HCT116 (cell line): ENCODE measurements at regions not wholly inside any gene's neighbourhood (a gene's known extent, or its start where the extent isn't known, plus 50 kb on each side); places are given as distances from the start of the nearest gene placed in this dataset.

Experiments
- ATAC-seq: fragments of 200-7000 bp; cut with Tn5 transposase; 2 replicates; pipeline ENCODE4 v1.9.1; 2020; ENCODE audit warnings: mild to moderate bottlenecking, moderate library complexity
- BruUV-seq: library from RNA; stranded (reverse); fragments of 400-500 nt; replicated peaks from 2 replicates; lab custom pipeline; 2021; lab: Mats Ljungman, UMichigan
- CTCF ChIA-PET: fragments of 300-600 bp; sonication (Branson Sonifier 250); formaldehyde crosslinking; loops from one replicate; lab custom pipeline; 2021; ENCODE audit warnings: antibody characterized with exemption; lab: Charles Lee
- POLR2A ChIA-PET: fragments of 300-600, 350-600 bp; sonication (Branson Sonifier 250); formaldehyde crosslinking; loops from one replicate; lab custom pipeline; 2021; ENCODE audit warnings: antibody characterized with exemption; lab: Charles Lee
- RAD21 ChIA-PET, 2 experiments: fragments of 300-600 bp; sonication (Branson Sonifier 250); formaldehyde crosslinking; loops; one replicate each; lab custom pipeline; 2023; ENCODE audit warnings: low total read pairs in 2 of 2; ENCODE audit not compliant: uncharacterized antibody in 2 of 2, unreplicated experiment in 2 of 2, low non-redundant PET in 1 of 2; lab: Charles Lee
- DNase-seq: peaks from one replicate; pipeline ENCODE4 v3.0.0-alpha.2; 2010; ENCODE audit warnings: low read depth, low spot score
- H2AFZ ChIP-seq: fragments of 200-600 bp; shearing (Covaris generic), sonication (generic); 2 replicates; pipeline ENCODE4 v1.6.1; 2017; ENCODE audit warnings: low read depth, mixed run types, mixed read lengths, antibody characterized with exemption, low read length; ENCODE audit not compliant: poor library complexity, severe bottlenecking
- H3K27ac ChIP-seq: 2 replicates; pipeline ENCODE4 v1.5.1; 2012; ENCODE audit warnings: low read depth, low read length
- H3K27me3 ChIP-seq: fragments of 200-600 bp; sonication (generic); 2 replicates; pipeline ENCODE4 v1.6.1; 2016; ENCODE audit warnings: mixed run types, low read length, mixed read lengths; ENCODE audit not compliant: insufficient read depth
- H3K36me3 ChIP-seq, 2 experiments: fragments of 200-500 bp in 1 of 2; fragments of 200-600 bp in 1 of 2; sonication (Bioruptor generic) in 1 of 2; sonication (generic) in 1 of 2; 2 replicates each; pipeline versions ENCODE4 v1.5.1 to v1.6.1; 2014 to 2016; ENCODE audit warnings: low read length in 2 of 2, inconsistent platforms in 1 of 2, mixed read lengths in 1 of 2, mixed run types in 1 of 2; ENCODE audit not compliant: insufficient read depth in 2 of 2, control insufficient read depth in 1 of 2
- H3K4me1 ChIP-seq, 2 experiments: fragments of 200-600 bp in 1 of 2; sonication (generic) in 1 of 2; 2 replicates each; pipeline versions ENCODE4 v1.5.1 to v1.6.1; 2012 to 2017; ENCODE audit warnings: low read length in 2 of 2, inconsistent platforms in 1 of 2, mild to moderate bottlenecking in 1 of 2, mixed read lengths in 1 of 2, mixed run types in 1 of 2, moderate library complexity in 1 of 2; ENCODE audit not compliant: insufficient read depth in 2 of 2, control insufficient read depth in 1 of 2
- H3K4me2 ChIP-seq: fragments of 200-600 bp; sonication (generic); 2 replicates; pipeline ENCODE4 v1.6.1; 2017; ENCODE audit warnings: mixed run types, low read length, mixed read lengths
- H3K4me3 ChIP-seq, 2 experiments: fragments of 200-600 bp in 1 of 2; sonication (generic) in 1 of 2; replicated peaks in 1 of 2; 2 replicates each; pipeline ENCODE4 v1.5.1; 2011 to 2016; ENCODE audit warnings: low read length in 2 of 2, control low read depth in 1 of 2, low read depth in 1 of 2, mild to moderate bottlenecking in 1 of 2, mixed read lengths in 1 of 2, mixed run types in 1 of 2
- H3K79me2 ChIP-seq: fragments of 200-600 bp; sonication (generic); 2 replicates; pipeline ENCODE4 v1.6.1; 2017; ENCODE audit warnings: mild to moderate bottlenecking, mixed run types, low read length, moderate library complexity, mixed read lengths; ENCODE audit not compliant: insufficient read depth
- H3K9ac ChIP-seq: fragments of 200-600 bp; sonication (generic); 2 replicates; pipeline ENCODE4 v1.6.1; 2016; ENCODE audit warnings: low read length, mixed read lengths
- H3K9me2 ChIP-seq: fragments of 200-600 bp; sonication (generic), shearing (Covaris generic); 2 replicates; pipeline ENCODE4 v1.6.1; 2017; ENCODE audit warnings: mixed run types, mild to moderate bottlenecking, moderate library complexity; ENCODE audit not compliant: insufficient read depth
- H3K9me3 ChIP-seq, 2 experiments: fragments of 200-500 bp in 1 of 2; fragments of 200-600 bp in 1 of 2; sonication (Bioruptor generic) in 1 of 2; sonication (generic) in 1 of 2; 2 replicates each; pipeline ENCODE4 v1.6.1; 2014 to 2017; ENCODE audit warnings: low read length in 2 of 2, mixed read lengths in 2 of 2, inconsistent platforms in 1 of 2, low read depth in 1 of 2, mild to moderate bottlenecking in 1 of 2, mixed run types in 1 of 2, moderate library complexity in 1 of 2; ENCODE audit not compliant: control insufficient read depth in 1 of 2, insufficient read depth in 1 of 2
- H4K20me1 ChIP-seq: fragments of 200-600 bp; sonication (generic), shearing (Covaris generic); 2 replicates; pipeline ENCODE4 v1.6.1; 2017; ENCODE audit warnings: mixed run types, mild to moderate bottlenecking, moderate library complexity; ENCODE audit not compliant: insufficient read depth
- CBX3 ChIP-seq: IDR thresholded peaks from 2 replicates; pipeline ENCODE4 v1.6.1; 2012; ENCODE audit warnings: low read depth
- CEBPB ChIP-seq: IDR thresholded peaks from 2 replicates; pipeline ENCODE4 v1.6.1; 2012; ENCODE audit warnings: low read depth
- CTCF ChIP-seq, 3 experiments: fragments of 200-600 bp in 1 of 3; sonication (generic) in 1 of 3; IDR thresholded peaks in 2 of 3; conservative IDR thresholded peaks in 1 of 3; 2 replicates each; pipeline ENCODE4 v1.5.1; 2012 to 2017; ENCODE audit warnings: low read depth in 2 of 3, low read length in 2 of 3, antibody characterized with exemption in 1 of 3, borderline replicate concordance in 1 of 3, control low read depth in 1 of 3, mild to moderate bottlenecking in 1 of 3, mixed read lengths in 1 of 3, mixed run types in 1 of 3, moderate library complexity in 1 of 3; ENCODE audit not compliant: insufficient read depth in 1 of 3
- EGR1 ChIP-seq: IDR thresholded peaks from 2 replicates; pipeline ENCODE4 v1.6.1; 2012; ENCODE audit warnings: low read depth
- EZH2 ChIP-seq: fragments of 200-600 bp; sonication (generic); IDR thresholded peaks from 2 replicates; pipeline ENCODE4 v1.6.1; 2017; ENCODE audit warnings: antibody characterized with exemption, mixed run types
- FOSL1 ChIP-seq: IDR thresholded peaks from 2 replicates; pipeline ENCODE4 v1.6.1; 2012; ENCODE audit warnings: low read depth
- MAX ChIP-seq: IDR thresholded peaks from 2 replicates; pipeline ENCODE4 v1.6.1; 2012
- POLR2A ChIP-seq: IDR thresholded peaks from 2 replicates; pipeline ENCODE4 v1.7.0; 2011; ENCODE audit warnings: borderline replicate concordance; ENCODE audit not compliant: insufficient read depth, insufficient read length; ENCODE audit errors: extremely low read depth
- SIN3A ChIP-seq: IDR thresholded peaks from 2 replicates; pipeline ENCODE4 v1.6.1; 2012; ENCODE audit warnings: low read depth
- SP1 ChIP-seq: IDR thresholded peaks from 2 replicates; pipeline ENCODE4 v1.6.1; 2012; ENCODE audit warnings: low read depth
- TCF7L2 ChIP-seq: IDR thresholded peaks from 2 replicates; pipeline ENCODE4 v1.7.0; 2011; ENCODE audit warnings: borderline replicate concordance, inconsistent platforms; ENCODE audit not compliant: insufficient read depth, insufficient read length; ENCODE audit errors: extremely low read depth
- YY1 ChIP-seq: IDR thresholded peaks from 2 replicates; pipeline ENCODE4 v1.6.1; 2011; ENCODE audit warnings: low read length, low read depth, moderate library complexity, mild to moderate bottlenecking; ENCODE audit not compliant: insufficient replicate concordance; ENCODE audit errors: extremely low read depth
- intact Hi-C: fragments of 100-400 bp; cut with micrococcal nuclease; formaldehyde crosslinking; loops from 2 replicates; pipeline ENCODE4 v1.10.0; 2022
- TF ChIP-seq, protein P1 (sequence below): IDR thresholded peaks from 2 replicates; pipeline ENCODE4 v1.6.1; 2012; ENCODE audit warnings: low read depth

- H3K27ac ChIP-seq, result no peak overlapping the region
- TF ChIP-seq CEBPB (no peak), EZH2 (no peak), YY1 (no peak)
- H3K9me3 ChIP-seq, result no peaks in the 10 kb centered on the region
- peaks cover 0 to under 1% of the 10 kb centered on the region in 2 experiments; a peak in 1 of 4 replicates for H3K4me1 ChIP-seq
- no TSS peak for BruUV-seq
- no peak for DNase-seq
- no peak for ATAC-seq
- H4K20me1 ChIP-seq, result no peaks in the 10 kb centered on the region
- no peaks in the 10 kb centered on the region for H3K27me3 ChIP-seq
- POLR2A ChIA-PET, result no interaction called here
- RAD21 ChIA-PET, result no interaction called here
- H2AFZ ChIP-seq, result no peak overlapping the region
- intact Hi-C loops, result no loop called here
- CTCF ChIA-PET, result no interaction called here
- no peak overlapping the region for H3K4me3 ChIP-seq
- H3K36me3 ChIP-seq, result no peaks in the 10 kb centered on the region
- no peak overlapping the region for H3K9ac ChIP-seq
- no peaks in the 10 kb centered on the region for H3K9me2 ChIP-seq
- H3K79me2 ChIP-seq, result no peaks in the 10 kb centered on the region
- H3K4me2 ChIP-seq, result no peak overlapping the region
Observed at GRCh38 chr2:39508198-39508597, 71.1 kb upstream of the MAP4K3 start.

GRCh38 chr2:39510140-39510539, 73.1 kb upstream of the MAP4K3 start:
- no peak overlapping the region for H2AFZ ChIP-seq
- ATAC-seq, result no peak
- no peaks in the 10 kb centered on the region for H4K20me1 ChIP-seq
- H3K4me2 ChIP-seq, result no peak overlapping the region
- H3K4me3 ChIP-seq, result no peak overlapping the region
- H3K9ac ChIP-seq, result no peak overlapping the region
- no peaks in the 10 kb centered on the region for H3K9me2 ChIP-seq
- no peaks in the 10 kb centered on the region for H3K9me3 ChIP-seq
- H3K27me3 ChIP-seq, result no peaks in the 10 kb centered on the region
- no peaks in the 10 kb centered on the region for H3K36me3 ChIP-seq
- peaks cover 0 to 11% of the 10 kb centered on the region in 2 experiments; a peak in 2 of 4 replicates for H3K4me1 ChIP-seq
- no peak overlapping the region for H3K27ac ChIP-seq
- ChIA-PET RAD21 (no interaction called here), POLR2A (no interaction called here), CTCF (no interaction called here)
- no TSS peak for BruUV-seq
- no peaks in the 10 kb centered on the region for H3K79me2 ChIP-seq
- intact Hi-C loops, result loop anchor here (10.0 kb wide), 1 partner anchor 185 kb away; no protein-coding TSS in a partner anchor
- no peak for DNase-seq
- TF ChIP-seq SIN3A, result no peak
- TF ChIP-seq, protein P1, sequence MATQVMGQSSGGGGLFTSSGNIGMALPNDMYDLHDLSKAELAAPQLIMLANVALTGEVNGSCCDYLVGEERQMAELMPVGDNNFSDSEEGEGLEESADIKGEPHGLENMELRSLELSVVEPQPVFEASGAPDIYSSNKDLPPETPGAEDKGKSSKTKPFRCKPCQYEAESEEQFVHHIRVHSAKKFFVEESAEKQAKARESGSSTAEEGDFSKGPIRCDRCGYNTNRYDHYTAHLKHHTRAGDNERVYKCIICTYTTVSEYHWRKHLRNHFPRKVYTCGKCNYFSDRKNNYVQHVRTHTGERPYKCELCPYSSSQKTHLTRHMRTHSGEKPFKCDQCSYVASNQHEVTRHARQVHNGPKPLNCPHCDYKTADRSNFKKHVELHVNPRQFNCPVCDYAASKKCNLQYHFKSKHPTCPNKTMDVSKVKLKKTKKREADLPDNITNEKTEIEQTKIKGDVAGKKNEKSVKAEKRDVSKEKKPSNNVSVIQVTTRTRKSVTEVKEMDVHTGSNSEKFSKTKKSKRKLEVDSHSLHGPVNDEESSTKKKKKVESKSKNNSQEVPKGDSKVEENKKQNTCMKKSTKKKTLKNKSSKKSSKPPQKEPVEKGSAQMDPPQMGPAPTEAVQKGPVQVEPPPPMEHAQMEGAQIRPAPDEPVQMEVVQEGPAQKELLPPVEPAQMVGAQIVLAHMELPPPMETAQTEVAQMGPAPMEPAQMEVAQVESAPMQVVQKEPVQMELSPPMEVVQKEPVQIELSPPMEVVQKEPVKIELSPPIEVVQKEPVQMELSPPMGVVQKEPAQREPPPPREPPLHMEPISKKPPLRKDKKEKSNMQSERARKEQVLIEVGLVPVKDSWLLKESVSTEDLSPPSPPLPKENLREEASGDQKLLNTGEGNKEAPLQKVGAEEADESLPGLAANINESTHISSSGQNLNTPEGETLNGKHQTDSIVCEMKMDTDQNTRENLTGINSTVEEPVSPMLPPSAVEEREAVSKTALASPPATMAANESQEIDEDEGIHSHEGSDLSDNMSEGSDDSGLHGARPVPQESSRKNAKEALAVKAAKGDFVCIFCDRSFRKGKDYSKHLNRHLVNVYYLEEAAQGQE, result no peak
- TF ChIP-seq POLR2A, result no peak
- TF ChIP-seq EGR1, result no peak
- no peak for TF ChIP-seq CTCF (IDR thresholded peaks at IDR 0.05 in 2 of 3, conservative IDR thresholded peaks at IDR 0.05 in 1 of 3; ENCODE audit: borderline replicate concordance in 1 of 3, insufficient read depth in 1 of 3, low read depth in 2 of 3, low read length in 2 of 3)
- no peak for TF ChIP-seq FOSL1
- TF ChIP-seq MAX, result no peak
- no peak for TF ChIP-seq TCF7L2
- no peak for TF ChIP-seq CBX3
- no peak for TF ChIP-seq SP1
